GM10266 (cell line): ENCODE measurements at regions not wholly inside any gene's neighbourhood (a gene's known extent, or its start where the extent isn't known, plus 50 kb on each side); places are given as distances from the start of the nearest gene placed in this dataset.

Source experiments
- DNase-seq: peaks from one replicate; pipeline ENCODE4 v3.0.0; 2012; ENCODE audit errors: extremely low spot score
- TF ChIP-seq, protein P1 (sequence below): IDR thresholded peaks from 2 replicates; pipeline ENCODE4 v1.5.1; 2012; ENCODE audit warnings: mild to moderate bottlenecking, low read depth; ENCODE audit not compliant: control insufficient read depth, insufficient read depth; ENCODE audit errors: missing control alignments

DNA sequence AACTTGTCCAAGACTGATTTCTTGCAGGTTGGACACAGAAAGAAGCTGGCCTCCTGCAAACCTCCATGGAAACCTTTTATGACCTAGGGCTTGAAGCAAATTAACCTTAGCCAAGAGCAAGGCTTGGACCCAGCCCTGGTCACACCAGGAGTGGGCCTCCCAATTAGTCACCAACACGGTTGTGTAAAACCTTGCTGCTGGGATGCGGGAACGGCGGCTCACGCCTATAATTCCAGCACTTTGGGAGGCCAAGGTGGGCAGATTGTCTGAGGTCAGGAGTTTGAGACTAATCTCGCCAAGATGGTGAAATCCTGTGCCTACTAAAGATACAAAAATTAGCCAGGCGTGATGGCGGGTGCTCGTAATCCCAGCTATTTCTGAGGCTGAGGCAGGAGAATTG lies 419.9 kb downstream of the AASDHPPT start:
- no peak for DNase-seq
- TF ChIP-seq, protein P1, sequence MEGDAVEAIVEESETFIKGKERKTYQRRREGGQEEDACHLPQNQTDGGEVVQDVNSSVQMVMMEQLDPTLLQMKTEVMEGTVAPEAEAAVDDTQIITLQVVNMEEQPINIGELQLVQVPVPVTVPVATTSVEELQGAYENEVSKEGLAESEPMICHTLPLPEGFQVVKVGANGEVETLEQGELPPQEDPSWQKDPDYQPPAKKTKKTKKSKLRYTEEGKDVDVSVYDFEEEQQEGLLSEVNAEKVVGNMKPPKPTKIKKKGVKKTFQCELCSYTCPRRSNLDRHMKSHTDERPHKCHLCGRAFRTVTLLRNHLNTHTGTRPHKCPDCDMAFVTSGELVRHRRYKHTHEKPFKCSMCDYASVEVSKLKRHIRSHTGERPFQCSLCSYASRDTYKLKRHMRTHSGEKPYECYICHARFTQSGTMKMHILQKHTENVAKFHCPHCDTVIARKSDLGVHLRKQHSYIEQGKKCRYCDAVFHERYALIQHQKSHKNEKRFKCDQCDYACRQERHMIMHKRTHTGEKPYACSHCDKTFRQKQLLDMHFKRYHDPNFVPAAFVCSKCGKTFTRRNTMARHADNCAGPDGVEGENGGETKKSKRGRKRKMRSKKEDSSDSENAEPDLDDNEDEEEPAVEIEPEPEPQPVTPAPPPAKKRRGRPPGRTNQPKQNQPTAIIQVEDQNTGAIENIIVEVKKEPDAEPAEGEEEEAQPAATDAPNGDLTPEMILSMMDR: no peak

DNA sequence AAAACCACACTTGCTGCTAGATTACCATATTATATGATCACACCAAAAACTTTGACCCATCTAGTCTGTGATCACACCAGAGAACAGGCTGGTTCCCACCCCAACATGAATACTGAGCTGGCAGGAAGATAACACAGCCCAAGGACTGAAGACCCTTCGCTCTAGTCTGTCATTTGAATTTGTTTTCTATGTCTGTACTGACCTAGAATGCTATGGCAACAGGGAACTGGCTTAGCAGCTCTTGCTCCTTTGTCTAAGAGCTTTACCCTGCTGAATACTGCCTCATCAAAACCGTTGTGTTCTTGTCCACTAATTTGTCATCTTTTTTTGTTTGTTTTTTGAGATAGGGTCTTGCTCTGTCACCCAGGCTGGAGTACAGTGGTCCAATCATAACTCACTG lies 420.4 kb downstream of the AASDHPPT start:
- no peak for DNase-seq
- TF ChIP-seq, protein P1: no peak

DNA sequence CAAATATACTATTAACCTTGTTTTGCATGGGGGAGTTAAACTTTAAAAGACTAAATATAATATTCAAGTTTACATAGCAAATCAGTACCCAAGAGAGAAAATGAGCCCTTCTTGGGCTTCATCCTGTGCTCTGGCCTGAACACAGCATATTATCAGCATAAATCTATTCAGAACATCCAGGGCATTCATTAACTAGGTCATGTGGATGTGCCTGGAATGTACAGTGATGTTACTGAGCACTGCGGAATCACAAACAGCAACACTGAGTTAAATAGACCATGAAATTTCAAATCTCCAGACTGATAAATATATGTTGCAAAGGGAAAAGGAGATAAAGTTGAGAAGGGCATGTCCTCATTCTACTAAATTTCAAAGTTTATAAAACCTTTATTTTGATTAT lies 426.4 kb downstream of the AASDHPPT start:
- no peak for DNase-seq

DNA sequence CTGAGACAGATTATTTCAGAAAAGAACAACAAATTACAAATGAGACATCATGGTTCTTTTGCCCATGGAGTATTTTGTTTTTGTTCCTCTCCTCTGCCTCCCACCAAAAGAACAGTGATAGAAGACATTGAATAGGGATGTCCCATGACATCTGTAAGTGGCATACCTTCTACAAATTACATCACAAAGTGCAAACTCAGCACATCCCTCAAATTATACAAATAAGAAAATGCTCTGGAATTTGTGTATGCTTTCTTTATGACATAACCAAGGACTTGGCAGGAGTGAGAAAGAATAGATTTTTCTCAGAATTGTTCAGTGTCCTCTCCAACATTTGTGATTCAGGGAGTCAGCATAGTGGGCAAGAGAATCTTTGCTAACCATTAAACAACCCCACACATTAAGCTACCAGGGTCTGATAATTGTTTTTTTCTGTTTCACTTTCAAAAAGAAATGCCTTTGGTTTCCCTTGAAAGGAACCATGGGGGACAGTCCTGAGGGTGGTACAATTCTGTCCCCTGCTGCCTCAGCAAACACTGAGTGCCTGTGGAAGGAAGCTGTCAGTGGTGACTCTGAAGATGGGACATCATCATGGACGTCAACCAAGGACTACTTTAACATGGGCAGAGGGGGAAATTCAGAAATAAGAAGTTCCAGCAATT lies 430.3 kb downstream of the AASDHPPT start:
- no peak for DNase-seq
- TF ChIP-seq, protein P1: no peak

More for the DNA sequence above, 426.4 kb downstream of the AASDHPPT start:
- TF ChIP-seq, protein P1: no peak

DNA sequence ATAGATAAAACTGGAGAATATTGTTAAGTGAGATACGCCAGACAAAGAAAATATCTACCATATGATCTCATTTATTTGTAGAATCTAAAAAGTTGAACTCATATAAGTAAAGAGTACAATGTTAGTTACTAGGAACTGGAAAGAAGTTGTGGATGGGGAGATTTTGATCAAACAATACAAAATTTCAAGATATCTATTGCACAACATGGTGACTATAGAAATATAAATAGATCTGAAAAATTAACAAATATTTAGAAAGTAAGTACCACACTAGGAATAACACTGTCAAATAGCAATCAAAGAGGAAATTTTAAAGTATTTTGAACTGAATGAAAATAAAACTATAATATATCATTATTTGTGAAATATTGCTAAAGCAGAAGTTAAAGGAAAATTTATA lies 437.2 kb downstream of the AASDHPPT start:
- no peak for DNase-seq
- TF ChIP-seq, protein P1: no peak

DNA sequence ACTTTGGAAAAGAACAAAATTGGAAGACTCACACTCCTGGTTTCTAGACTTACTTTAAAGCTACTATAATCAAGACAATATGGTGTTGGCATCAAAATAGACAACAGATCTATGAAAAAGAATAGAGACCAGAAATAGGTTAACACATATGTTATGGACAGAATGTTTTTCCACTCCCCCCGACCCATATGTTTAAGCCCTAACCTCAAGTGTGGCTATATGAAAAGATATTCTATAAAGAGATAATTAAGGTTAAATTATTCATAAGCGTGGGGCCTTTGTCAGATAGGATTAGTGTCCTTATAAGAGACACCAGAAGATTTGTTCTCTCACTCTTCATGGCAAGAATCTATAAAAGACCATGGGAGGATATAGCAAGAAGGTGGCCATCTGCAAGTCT lies 440.0 kb downstream of the AASDHPPT start:
- TF ChIP-seq, protein P1: no peak

DNA sequence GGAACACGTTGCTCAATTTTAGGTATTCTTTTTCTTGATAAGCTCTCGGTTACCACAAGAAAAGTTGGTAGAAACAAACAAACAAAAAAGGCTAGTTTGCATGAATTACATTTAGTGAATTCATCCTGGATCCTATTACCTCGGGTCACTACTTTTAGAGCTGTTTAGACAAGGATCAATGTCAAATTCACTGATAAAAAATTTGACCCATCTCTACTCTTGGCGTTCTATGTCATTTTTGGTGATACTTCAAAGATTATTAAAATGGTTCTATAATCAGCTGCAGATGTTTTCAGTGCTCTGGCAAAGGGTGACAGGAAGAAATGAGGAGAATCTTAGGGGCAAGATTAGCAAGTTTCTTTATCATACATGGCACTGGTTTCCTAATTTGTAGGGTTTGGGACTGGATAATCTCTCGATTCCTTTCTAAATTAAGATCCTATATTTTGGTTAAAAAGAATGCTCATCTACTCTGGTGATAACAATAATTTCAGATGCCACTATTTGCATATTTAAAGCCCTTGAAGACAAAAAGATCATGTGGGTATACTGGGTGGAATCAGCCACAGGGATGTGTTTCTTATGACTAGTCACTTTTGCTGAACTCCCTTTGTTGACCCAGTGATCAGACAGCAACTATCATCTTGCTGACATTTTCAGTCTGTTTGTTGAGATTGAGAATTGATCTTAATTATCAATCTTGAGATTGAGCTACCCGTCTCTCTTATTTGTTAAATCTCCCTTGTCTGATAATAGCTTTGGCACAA lies 442.9 kb downstream of the AASDHPPT start:
- no peak for DNase-seq
- TF ChIP-seq, protein P1: no peak

More for the DNA sequence above, 440.0 kb downstream of the AASDHPPT start:
- no peak for DNase-seq
